ENCODE measurements at regions not wholly inside any gene's neighbourhood (a gene's known extent, or its start where the extent isn't known, plus 50 kb on each side); places are given as distances from the start of the nearest gene placed in this dataset.

- H3K9me3 Mint-ChIP-seq, result no peaks in the 10 kb centered on the region
- DNase-seq (ENCODE audit: low spot score in 2 of 2, unreplicated experiment in 2 of 2), result no peak
- H3K4me3 Mint-ChIP-seq, result no peak overlapping the region
- TF ChIP-seq CTCF (IDR thresholded peaks at IDR 0.05; ENCODE audit: unreplicated experiment), result no peak
- H3K27me3 Mint-ChIP-seq (ENCODE audit: low read depth), result peaks cover 13% of the 10 kb centered on the region
- no peak overlapping the region for H3K27ac Mint-ChIP-seq
- H3K36me3 Mint-ChIP-seq, result no peaks in the 10 kb centered on the region
- peaks cover 4% of the 10 kb centered on the region for H3K4me1 Mint-ChIP-seq
These were observed 84.4 kb upstream of the TRPC6 start for GRCh38 chr11:101668236-101668635.

- Mint-ChIP-seq H3K4me3 (no peak overlapping the region), H3K9me3 (peaks cover 8% of the 10 kb centered on the region), H3K36me3 (no peaks in the 10 kb centered on the region), H3K4me1 (peaks cover 4% of the 10 kb centered on the region), H3K27me3 (ENCODE audit: low read depth) (peaks cover 11% of the 10 kb centered on the region), H3K27ac (no peak overlapping the region)
- no peak for DNase-seq (ENCODE audit: low spot score in 2 of 2, unreplicated experiment in 2 of 2)
- TF ChIP-seq CTCF (IDR thresholded peaks at IDR 0.05; ENCODE audit: unreplicated experiment), result no peak
These were observed 83.1 kb upstream of the TRPC6 start for GRCh38 chr11:101666916-101667315.

GRCh38 chr11:101661559-101661958 lies 77.8 kb upstream of the TRPC6 start:
- Mint-ChIP-seq H3K9me3 (peaks cover 40% of the 10 kb centered on the region), H3K4me3 (no peak overlapping the region), H3K4me1 (no peaks in the 10 kb centered on the region), H3K27ac (no peak overlapping the region), H3K36me3 (peaks cover 1% of the 10 kb centered on the region), H3K27me3 (ENCODE audit: low read depth) (peaks cover 1% of the 10 kb centered on the region)
- TF ChIP-seq CTCF (IDR thresholded peaks at IDR 0.05; ENCODE audit: unreplicated experiment), result no peak
- no peak for DNase-seq (ENCODE audit: low spot score in 2 of 2, unreplicated experiment in 2 of 2)
